Smooth muscle cell (in vitro differentiated cells): ENCODE measurements at regions not wholly inside any gene's neighbourhood (a gene's known extent, or its start where the extent isn't known, plus 50 kb on each side); places are given as distances from the start of the nearest gene placed in this dataset.

Experiments used
- DNase-seq: peaks from one replicate; lab custom pipeline; 2025; ENCODE audit not compliant: unreplicated experiment; lab: John Stamatoyannopoulos, UW
- H2AFZ ChIP-seq: fragments of 200-600 bp; sonication (generic); 2 replicates; pipeline ENCODE4 v1.6.0; 2016; ENCODE audit warnings: antibody characterized with exemption, low read depth, mild to moderate bottlenecking
- H3F3A ChIP-seq: fragments of 200-600 bp; sonication (generic); 2 replicates; pipeline ENCODE4 v1.6.0; 2017; ENCODE audit warnings: antibody characterized with exemption, low read depth
- H3K27ac ChIP-seq: fragments of 200-600 bp; sonication (generic); 2 replicates; pipeline ENCODE4 v1.5.1; 2016; ENCODE audit warnings: low read depth, mild to moderate bottlenecking
- H3K27me3 ChIP-seq: fragments of 200-600 bp; sonication (generic); 2 replicates; pipeline ENCODE4 v1.6.1; 2016; ENCODE audit warnings: low read depth, mild to moderate bottlenecking
- H3K36me3 ChIP-seq: fragments of 200-600 bp; sonication (generic); 2 replicates; pipeline ENCODE4 v1.5.1; 2016; ENCODE audit warnings: low read depth
- H3K4me1 ChIP-seq: fragments of 200-600 bp; sonication (generic); 2 replicates; pipeline ENCODE4 v1.5.1; 2016; ENCODE audit warnings: low read depth
- H3K4me2 ChIP-seq: fragments of 200-600 bp; sonication (generic); 2 replicates; pipeline ENCODE4 v1.6.0; 2016; ENCODE audit warnings: mild to moderate bottlenecking
- H3K4me3 ChIP-seq: fragments of 200-600 bp; sonication (generic); 2 replicates; pipeline ENCODE4 v1.5.1; 2016; ENCODE audit warnings: mild to moderate bottlenecking
- H3K79me2 ChIP-seq: fragments of 200-600 bp; sonication (generic); 2 replicates; pipeline ENCODE4 v1.6.0; 2016; ENCODE audit warnings: low read depth, mild to moderate bottlenecking
- H3K9ac ChIP-seq: fragments of 200-600 bp; sonication (generic); 2 replicates; pipeline ENCODE4 v1.6.0; 2016; ENCODE audit warnings: low read depth
- H3K9me3 ChIP-seq: fragments of 200-600 bp; sonication (generic); replicated peaks from 2 replicates; pipeline ENCODE4 v1.5.1; 2016; ENCODE audit warnings: low read depth
- H4K20me1 ChIP-seq: fragments of 200-600 bp; sonication (generic); 2 replicates; pipeline ENCODE4 v1.6.0; 2016; ENCODE audit warnings: low read depth
- CTCF ChIP-seq: fragments of 200-600 bp; sonication (generic); IDR thresholded peaks from 2 replicates; pipeline ENCODE4 v1.5.1; 2017; ENCODE audit warnings: borderline replicate concordance, mild to moderate bottlenecking, antibody characterized with exemption; ENCODE audit not compliant: insufficient read depth, poor library complexity, severe bottlenecking
- WGBS: methylation state at CpG from one replicate; pipeline ENCODE4 v1.1.7; 2016; ENCODE audit warnings: low lambda C conversion rate; 5-methylcytosine and 5-hydroxymethylcytosine counted together

GRCh38 chr16:5671421-5671820 is 573.8 kb upstream of the EEF2KMT start:
- no peaks in the 10 kb centered on the region for H4K20me1 ChIP-seq
- H3K79me2 ChIP-seq: no peaks in the 10 kb centered on the region
- no peak overlapping the region for H3K4me3 ChIP-seq
- H3K36me3 ChIP-seq: no peaks in the 10 kb centered on the region
- H3K4me1 ChIP-seq: no peaks in the 10 kb centered on the region
- no peak overlapping the region for H3K9ac ChIP-seq
- no peaks in the 10 kb centered on the region for H3K27me3 ChIP-seq
- H3K4me2 ChIP-seq: no peak overlapping the region
- no peak for TF ChIP-seq CTCF
- no peak overlapping the region for H2AFZ ChIP-seq
- DNase-seq: no peak
- 88% methylated on average over 2 of the region's 2 CpGs for WGBS
- no peak overlapping the region for H3K27ac ChIP-seq
- H3K9me3 ChIP-seq: no peaks in the 10 kb centered on the region
- H3F3A ChIP-seq: no peaks in the 10 kb centered on the region

GRCh38 chr16:5670198-5670597 is 572.6 kb upstream of the EEF2KMT start:
- H3K27me3 ChIP-seq: no peaks in the 10 kb centered on the region
- H3F3A ChIP-seq: no peaks in the 10 kb centered on the region
- H3K4me2 ChIP-seq: no peak overlapping the region
- no peaks in the 10 kb centered on the region for H3K9me3 ChIP-seq
- no peak overlapping the region for H2AFZ ChIP-seq
- H3K4me1 ChIP-seq: no peaks in the 10 kb centered on the region
- H4K20me1 ChIP-seq: no peaks in the 10 kb centered on the region
- no peak overlapping the region for H3K9ac ChIP-seq
- no peaks in the 10 kb centered on the region for H3K79me2 ChIP-seq
- no peak overlapping the region for H3K4me3 ChIP-seq
- no peak overlapping the region for H3K27ac ChIP-seq
- no peaks in the 10 kb centered on the region for H3K36me3 ChIP-seq
- TF ChIP-seq CTCF: no peak
- no peak for DNase-seq
- WGBS: 75% methylated on average over 2 of the region's 2 CpGs

DNA sequence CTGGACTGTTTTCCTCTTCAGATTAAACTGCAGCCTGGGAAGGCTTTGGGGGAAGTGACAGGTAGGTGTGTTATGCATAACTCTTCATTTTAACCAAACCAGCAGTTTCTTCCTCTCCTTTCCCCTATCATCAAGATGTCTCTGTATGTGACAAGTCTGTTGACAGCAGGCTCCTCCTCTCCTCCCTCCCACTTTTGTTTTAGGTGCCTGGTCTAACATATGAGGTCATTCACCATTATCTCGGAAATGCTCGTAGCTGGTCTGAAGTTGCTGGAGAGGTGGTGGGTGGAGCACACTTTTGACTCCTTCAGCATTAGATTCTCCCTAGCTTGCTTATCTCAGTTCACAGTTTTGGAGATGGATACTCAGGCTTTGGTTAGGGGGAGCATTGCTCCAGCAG is 571.0 kb upstream of the EEF2KMT start:
- no peak for DNase-seq
- no peak for TF ChIP-seq CTCF

GRCh38 chr16:5665834-5666233 is 568.2 kb upstream of the EEF2KMT start:
- 77% methylated on average over 11 of the region's 11 CpGs for WGBS
- no peak for DNase-seq

More for the DNA sequence above, 571.0 kb upstream of the EEF2KMT start:
- Histone ChIP-seq H3K27ac (no peak overlapping the region), H3K4me3 (no peak overlapping the region), H3F3A (no peaks in the 10 kb centered on the region), H2AFZ (no peak overlapping the region), H4K20me1 (no peaks in the 10 kb centered on the region), H3K9me3 (no peaks in the 10 kb centered on the region), H3K79me2 (no peaks in the 10 kb centered on the region), H3K9ac (no peak overlapping the region), H3K4me2 (no peak overlapping the region), H3K27me3 (no peaks in the 10 kb centered on the region), H3K36me3 (no peaks in the 10 kb centered on the region), H3K4me1 (no peaks in the 10 kb centered on the region)
- 12% methylated on average over 2 of the region's 2 CpGs for WGBS

More at GRCh38 chr16:5665834-5666233, 568.2 kb upstream of the EEF2KMT start:
- Histone ChIP-seq H2AFZ (no peak overlapping the region), H3F3A (no peaks in the 10 kb centered on the region), H3K4me3 (no peak overlapping the region), H3K9ac (no peak overlapping the region), H3K27ac (no peak overlapping the region), H3K4me1 (no peaks in the 10 kb centered on the region), H3K4me2 (no peak overlapping the region), H3K36me3 (no peaks in the 10 kb centered on the region), H3K9me3 (no peaks in the 10 kb centered on the region), H3K27me3 (no peaks in the 10 kb centered on the region), H3K79me2 (no peaks in the 10 kb centered on the region), H4K20me1 (no peaks in the 10 kb centered on the region)
- no peak for TF ChIP-seq CTCF
